H1 (cell line): ENCODE measurements at regions not wholly inside any gene's neighbourhood (a gene's known extent, or its start where the extent isn't known, plus 50 kb on each side); places are given as distances from the start of the nearest gene placed in this dataset.

Source experiments
- CTCF ChIA-PET: fragments of 300-600 bp; sonication (Branson Sonifier 250); formaldehyde crosslinking; loops from one replicate; lab custom pipeline; 2021; ENCODE audit not compliant: partially characterized antibody; lab: Charles Lee
- POLR2A ChIA-PET: fragments of 300-600 bp; sonication (Branson Sonifier 250); formaldehyde crosslinking; loops from one replicate; lab custom pipeline; 2021; ENCODE audit warnings: inconsistent platforms; ENCODE audit not compliant: partially characterized antibody; lab: Charles Lee
- DNase-seq, 2 experiments: peaks; one replicate each; pipeline versions ENCODE4 v3.0.0 to v3.0.0-alpha.2; 2010 to 2022; ENCODE audit warnings: low spot score in 2 of 2, low read depth in 1 of 2, mixed read lengths in 1 of 2
- FAIRE-seq: peaks from 2 replicates; lab custom pipeline; 2011; peaks lifted over from hg19 to GRCh38; lab: Jason Lieb, UNC
- H2AFZ ChIP-seq: 2 replicates; pipeline ENCODE4 v1.8.1; 2012; ENCODE audit warnings: low read length, inconsistent platforms
- H2AK5ac ChIP-seq: 2 replicates; pipeline ENCODE4 v1.6.1; 2013; ENCODE audit warnings: low read depth, low read length
- H2BK120ac ChIP-seq: replicated peaks from 2 replicates; pipeline ENCODE3; 2013; ENCODE audit warnings: low read depth, low read length, inconsistent platforms
- H2BK12ac ChIP-seq: 2 replicates; pipeline ENCODE4 v1.6.1; 2013; ENCODE audit warnings: low read depth, low read length
- H2BK15ac ChIP-seq: 2 replicates; pipeline ENCODE4 v1.6.1; 2013; ENCODE audit warnings: low read length
- H2BK20ac ChIP-seq: 2 replicates; pipeline ENCODE4 v1.6.1; 2013; ENCODE audit warnings: low read length
- H2BK5ac ChIP-seq: 2 replicates; pipeline ENCODE4 v1.6.1; 2013; ENCODE audit warnings: low read depth, low read length
- H3K14ac ChIP-seq: 2 replicates; pipeline ENCODE4 v1.6.1; 2013; ENCODE audit warnings: inconsistent platforms; ENCODE audit not compliant: insufficient read length
- H3K18ac ChIP-seq: 2 replicates; pipeline ENCODE4 v1.6.1; 2013; ENCODE audit warnings: low read length; ENCODE audit errors: extremely low read depth
- H3K23ac ChIP-seq: 2 replicates; pipeline ENCODE4 v1.6.1; 2013; ENCODE audit warnings: inconsistent platforms; ENCODE audit not compliant: insufficient read length
- H3K23me2 ChIP-seq: 2 replicates; pipeline ENCODE4 v1.6.1; 2013; ENCODE audit warnings: low read depth, low read length
- H3K27ac ChIP-seq: 2 replicates; pipeline ENCODE4 v1.6.1; 2011; ENCODE audit warnings: low read depth, low read length, inconsistent platforms
- H3K27me3 ChIP-seq, 4 experiments: replicated peaks in 1 of 4; 1 replicate in 1 of 4; 2 replicates in 3 of 4; pipeline versions ENCODE4 v1.6.1 to v1.8.1; 2011 to 2013; ENCODE audit warnings: low read length in 3 of 4, mild to moderate bottlenecking in 3 of 4, inconsistent platforms in 2 of 4, mixed read lengths in 2 of 4, moderate library complexity in 1 of 4; ENCODE audit not compliant: control insufficient read depth in 3 of 4, insufficient read depth in 3 of 4; ENCODE audit errors: extremely low read depth in 1 of 4
- H3K36me3 ChIP-seq, 4 experiments: 2 replicates each; pipeline versions ENCODE4 v1.6.1 to v1.8.1; 2011 to 2013; ENCODE audit warnings: mild to moderate bottlenecking in 4 of 4, low read length in 3 of 4, moderate library complexity in 2 of 4, control low read depth in 1 of 4, inconsistent platforms in 1 of 4; ENCODE audit not compliant: insufficient read depth in 4 of 4, control insufficient read depth in 2 of 4
- H3K4ac ChIP-seq: replicated peaks from 2 replicates; pipeline ENCODE3; 2013; ENCODE audit warnings: low read length, low read depth, mixed read lengths, inconsistent platforms; ENCODE audit not compliant: insufficient read length
- H3K4me1 ChIP-seq, 4 experiments: replicated peaks in 1 of 4; 1 replicate in 1 of 4; 2 replicates in 3 of 4; pipeline versions ENCODE4 v1.6.1 to v1.8.1; 2011 to 2013; ENCODE audit warnings: low read length in 3 of 4, inconsistent platforms in 2 of 4, mixed read lengths in 1 of 4; ENCODE audit not compliant: insufficient read depth in 4 of 4, control insufficient read depth in 3 of 4
- H3K4me2 ChIP-seq, 2 experiments: 2 replicates each; pipeline versions ENCODE4 v1.6.1 to v1.8.1; 2011 to 2013; ENCODE audit warnings: low read depth in 2 of 2, low read length in 2 of 2, control low read depth in 1 of 2, inconsistent platforms in 1 of 2, mild to moderate bottlenecking in 1 of 2; ENCODE audit not compliant: insufficient read depth in 1 of 2
- H3K4me3 ChIP-seq, 4 experiments: fragments of 200-600, 300-600 bp in 1 of 4; sonication (generic), shearing (Covaris generic), sonication (Bioruptor Twin) in 1 of 4; 2 replicates each; pipeline versions ENCODE4 v1.5.1 to v1.8.1; 2011 to 2016; ENCODE audit warnings: low read length in 4 of 4, low read depth in 3 of 4, control low read depth in 2 of 4, inconsistent platforms in 2 of 4, mild to moderate bottlenecking in 2 of 4, mixed read lengths in 1 of 4, moderate library complexity in 1 of 4; ENCODE audit not compliant: insufficient read depth in 2 of 4; ENCODE audit errors: extremely low read depth in 1 of 4
- H3K56ac ChIP-seq: replicated peaks from 2 replicates; pipeline ENCODE3; 2013; ENCODE audit warnings: low read depth, mild to moderate bottlenecking, mixed read lengths, low read length, inconsistent platforms; ENCODE audit not compliant: insufficient read length
- H3K79me1 ChIP-seq: 2 replicates; pipeline ENCODE4 v1.6.1; 2013; ENCODE audit warnings: low read depth, low read length, control low read depth
- H3K79me2 ChIP-seq, 2 experiments: 2 replicates each; pipeline versions ENCODE4 v1.6.1 to v1.8.1; 2012 to 2013; ENCODE audit warnings: low read length in 2 of 2, mild to moderate bottlenecking in 2 of 2, inconsistent platforms in 1 of 2; ENCODE audit not compliant: insufficient read depth in 2 of 2, control insufficient read depth in 1 of 2
- H3K9ac ChIP-seq, 4 experiments: replicated peaks in 1 of 4; 1 replicate in 1 of 4; 2 replicates in 3 of 4; pipeline versions ENCODE4 v1.6.1 to v1.8.1; 2011 to 2013; ENCODE audit warnings: low read depth in 3 of 4, low read length in 3 of 4, control low read depth in 2 of 4, mild to moderate bottlenecking in 2 of 4, moderate library complexity in 2 of 4, inconsistent platforms in 1 of 4; ENCODE audit errors: extremely low read depth in 1 of 4
- H3K9me3 ChIP-seq, 2 experiments: 2 replicates each; pipeline versions ENCODE4 v1.6.1 to v1.8.1; 2012 to 2013; ENCODE audit warnings: mild to moderate bottlenecking in 2 of 2, moderate library complexity in 2 of 2, control low read depth in 1 of 2, inconsistent platforms in 1 of 2, low read depth in 1 of 2, low read length in 1 of 2, mixed read lengths in 1 of 2; ENCODE audit not compliant: insufficient read depth in 2 of 2
- H4K20me1 ChIP-seq, 2 experiments: replicated peaks in 1 of 2; 2 replicates each; pipeline versions ENCODE3 to v1.8.1; 2011 to 2013; ENCODE audit warnings: inconsistent platforms in 2 of 2, low read length in 2 of 2, mild to moderate bottlenecking in 1 of 2; ENCODE audit not compliant: insufficient read depth in 2 of 2, control insufficient read depth in 1 of 2
- H4K5ac ChIP-seq: 2 replicates; pipeline ENCODE4 v1.6.1; 2013; ENCODE audit warnings: low read length, low read depth, mixed read lengths, inconsistent platforms; ENCODE audit not compliant: insufficient read length
- H4K8ac ChIP-seq: 2 replicates; pipeline ENCODE4 v1.8.0; 2013; ENCODE audit warnings: mild to moderate bottlenecking, moderate library complexity, low read length, inconsistent platforms; ENCODE audit not compliant: insufficient read depth; ENCODE audit errors: extremely low read depth
- H4K91ac ChIP-seq: replicated peaks from 2 replicates; pipeline ENCODE3; 2013; ENCODE audit warnings: low read length, mixed read lengths, inconsistent platforms; ENCODE audit not compliant: insufficient read length
- CBX8 ChIP-seq: fragments of 300-800, 300-1000 bp; sonication (generic); IDR thresholded peaks from 2 replicates; pipeline ENCODE4 v1.7.1; 2016; ENCODE audit warnings: low read depth, low read length, borderline replicate concordance
- EGR1 ChIP-seq: IDR thresholded peaks from 2 replicates; pipeline ENCODE4 v1.6.1; 2011; ENCODE audit warnings: low read depth, low read length, borderline replicate concordance
- MAFK ChIP-seq: IDR thresholded peaks from 2 replicates; pipeline ENCODE4 v1.6.1; 2012; ENCODE audit warnings: low read depth, mild to moderate bottlenecking, improper control_type of control experiment, low read length
- MAX ChIP-seq: IDR thresholded peaks from 2 replicates; pipeline ENCODE4 v1.6.1; 2012; ENCODE audit warnings: inconsistent platforms
- PHF8 ChIP-seq: fragments of 200-600 bp; sonication (generic); conservative IDR thresholded peaks from 2 replicates; pipeline ENCODE4 v1.7.1; 2012; ENCODE audit warnings: low read depth, mild to moderate bottlenecking, inconsistent platforms, low read length, moderate library complexity
- RAD21 ChIP-seq, 2 experiments: IDR thresholded peaks in 1 of 2; conservative IDR thresholded peaks in 1 of 2; 2 replicates each; pipeline ENCODE4 v1.6.1; 2011; ENCODE audit warnings: low read depth in 2 of 2, low read length in 2 of 2, improper control_type of control experiment in 1 of 2, inconsistent platforms in 1 of 2, mild to moderate bottlenecking in 1 of 2, moderate library complexity in 1 of 2
- RNF2 ChIP-seq: fragments of 200-900, 300-1000 bp; sonication (generic); IDR thresholded peaks from 2 replicates; pipeline ENCODE4 v1.7.1; 2016; ENCODE audit warnings: borderline replicate concordance, low read depth, mild to moderate bottlenecking, antibody characterized with exemption, low read length; ENCODE audit not compliant: poor library complexity, severe bottlenecking; ENCODE audit errors: missing control alignments
- RXRA ChIP-seq: IDR thresholded peaks from 2 replicates; pipeline ENCODE4 v1.6.1; 2011; ENCODE audit warnings: low read depth, mild to moderate bottlenecking, low read length, moderate library complexity; ENCODE audit not compliant: insufficient read depth
- WGBS, 2 experiments: shearing (Covaris generic) in 1 of 2; methylation state at CpG; one replicate each; pipeline versions ENCODE4 v1.1.6 to v1.1.7; 2013 to 2015; ENCODE audit warnings: low lambda C conversion rate in 2 of 2, mixed read lengths in 2 of 2, inconsistent platforms in 1 of 2, low coverage in 1 of 2, missing lambda C conversion rate in 1 of 2; ENCODE audit not compliant: insufficient replicate concordance in 2 of 2, insufficient coverage in 1 of 2, insufficient read length in 1 of 2; ENCODE audit errors: extremely low coverage in 1 of 2, missing lambda C conversion rate in 1 of 2; 5-methylcytosine and 5-hydroxymethylcytosine counted together
- TF ChIP-seq, protein P1 (sequence below), 3 experiments: IDR thresholded peaks; 1 replicate in 2 of 3; 2 replicates in 1 of 3; pipeline versions ENCODE4 v1.5.1 to v1.6.1; 2011; ENCODE audit warnings: low read length in 3 of 3, mild to moderate bottlenecking in 3 of 3, inconsistent platforms in 2 of 3, low read depth in 1 of 3, moderate library complexity in 1 of 3; ENCODE audit not compliant: insufficient read depth in 1 of 3; ENCODE audit errors: control extremely low read depth in 1 of 3

DNA sequence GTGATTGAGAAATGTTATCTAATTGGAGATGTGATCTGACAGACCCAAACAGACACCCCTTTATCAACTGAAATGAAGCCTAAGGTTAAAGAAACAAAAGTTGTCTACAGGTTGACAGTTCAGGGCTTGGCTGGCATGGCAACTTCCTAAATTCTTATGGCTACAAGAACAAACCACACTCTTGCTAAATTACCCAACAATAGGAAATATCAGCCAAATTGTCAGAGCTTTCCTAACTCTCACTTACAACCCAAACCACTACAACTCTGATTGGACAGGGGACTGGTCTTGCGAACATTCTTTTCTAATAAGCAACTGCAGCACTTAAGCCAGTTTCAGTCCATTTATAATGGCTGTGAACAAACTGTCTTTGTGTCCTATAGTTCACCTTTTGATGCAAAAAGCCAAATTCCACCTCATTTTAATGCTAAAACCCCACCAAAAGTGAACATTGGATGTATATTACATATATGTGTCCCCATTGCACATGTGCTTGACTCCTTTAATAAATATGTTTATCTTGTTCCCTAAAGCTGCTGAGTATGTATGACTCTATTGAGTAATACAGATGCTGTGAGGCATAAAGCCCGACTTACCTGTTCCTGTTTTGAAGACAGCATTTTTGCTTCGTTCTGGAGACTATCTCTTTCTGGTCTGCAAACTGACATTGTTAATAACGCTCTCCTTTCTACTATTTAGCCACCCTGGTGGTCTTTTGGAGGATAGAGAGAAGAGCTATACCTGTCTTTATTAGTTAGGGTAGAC, 101.3 kb upstream of the HMCN1 start:
- H4K91ac ChIP-seq, result no peak overlapping the region
- H3K18ac ChIP-seq, result no peak overlapping the region
- H3K27me3 ChIP-seq, result no peaks in the 10 kb centered on the region
- no peaks in the 10 kb centered on the region for H3K79me2 ChIP-seq
- no peak for DNase-seq
- H2AK5ac ChIP-seq, result no peak overlapping the region
- no peaks in the 10 kb centered on the region for H3K79me1 ChIP-seq
- H2BK120ac ChIP-seq, result no peak overlapping the region
- no peak overlapping the region for H3K4me3 ChIP-seq
- H2BK20ac ChIP-seq, result no peak overlapping the region
- POLR2A ChIA-PET, result no interaction called here
- H2BK12ac ChIP-seq, result no peak overlapping the region
- no peak overlapping the region for H4K8ac ChIP-seq
- no peak overlapping the region for H3K4me2 ChIP-seq
- no peaks in the 10 kb centered on the region for H4K20me1 ChIP-seq
- H3K23me2 ChIP-seq, result no peaks in the 10 kb centered on the region
- H2AFZ ChIP-seq, result no peak overlapping the region
- H3K14ac ChIP-seq, result no peak overlapping the region
- H2BK15ac ChIP-seq, result no peak overlapping the region
- no peaks in the 10 kb centered on the region for H3K4me1 ChIP-seq
- peaks cover 7 to 8% of the 10 kb centered on the region in 2 experiments for H3K9me3 ChIP-seq
- CTCF ChIA-PET, result interaction anchor here (1.3 kb wide), 1 partner anchor 9 kb away, joined by 4 read pairs; no protein-coding TSS in a partner anchor
- no peaks in the 10 kb centered on the region for H3K36me3 ChIP-seq
- 86% methylated on average over 4 of the region's 4 CpGs; no CpG with 5 or more reads in 1 of the 2 experiments for WGBS, 2 experiments
- no peak overlapping the region for H3K27ac ChIP-seq
- H3K23ac ChIP-seq, result no peak overlapping the region
- FAIRE-seq, result no peak
- no peak overlapping the region for H3K9ac ChIP-seq
- no peak overlapping the region for H3K4ac ChIP-seq
- no peak overlapping the region for H3K56ac ChIP-seq
- no peak overlapping the region for H2BK5ac ChIP-seq
- H4K5ac ChIP-seq, result no peak overlapping the region
- TF ChIP-seq MAFK, result no peak
- TF ChIP-seq RAD21 (IDR thresholded peaks at IDR 0.05 in 1 of 2, conservative IDR thresholded peaks at IDR 0.05 in 1 of 2; ENCODE audit: low read depth in 2 of 2, low read length in 2 of 2), result no peak
- no peak for TF ChIP-seq CBX8
- TF ChIP-seq EGR1, result no peak
- TF ChIP-seq, protein P1, sequence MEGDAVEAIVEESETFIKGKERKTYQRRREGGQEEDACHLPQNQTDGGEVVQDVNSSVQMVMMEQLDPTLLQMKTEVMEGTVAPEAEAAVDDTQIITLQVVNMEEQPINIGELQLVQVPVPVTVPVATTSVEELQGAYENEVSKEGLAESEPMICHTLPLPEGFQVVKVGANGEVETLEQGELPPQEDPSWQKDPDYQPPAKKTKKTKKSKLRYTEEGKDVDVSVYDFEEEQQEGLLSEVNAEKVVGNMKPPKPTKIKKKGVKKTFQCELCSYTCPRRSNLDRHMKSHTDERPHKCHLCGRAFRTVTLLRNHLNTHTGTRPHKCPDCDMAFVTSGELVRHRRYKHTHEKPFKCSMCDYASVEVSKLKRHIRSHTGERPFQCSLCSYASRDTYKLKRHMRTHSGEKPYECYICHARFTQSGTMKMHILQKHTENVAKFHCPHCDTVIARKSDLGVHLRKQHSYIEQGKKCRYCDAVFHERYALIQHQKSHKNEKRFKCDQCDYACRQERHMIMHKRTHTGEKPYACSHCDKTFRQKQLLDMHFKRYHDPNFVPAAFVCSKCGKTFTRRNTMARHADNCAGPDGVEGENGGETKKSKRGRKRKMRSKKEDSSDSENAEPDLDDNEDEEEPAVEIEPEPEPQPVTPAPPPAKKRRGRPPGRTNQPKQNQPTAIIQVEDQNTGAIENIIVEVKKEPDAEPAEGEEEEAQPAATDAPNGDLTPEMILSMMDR (IDR thresholded peaks at IDR 0.05; ENCODE audit: control extremely low read depth in 1 of 3, insufficient read depth in 1 of 3, low read depth in 1 of 3, low read length in 3 of 3), result no peak
- TF ChIP-seq RXRA, result no peak
- TF ChIP-seq PHF8, result no peak
- TF ChIP-seq MAX, result no peak
- no peak for TF ChIP-seq RNF2
